ENCODE measurements at regions not wholly inside any gene's neighbourhood (a gene's known extent, or its start where the extent isn't known, plus 50 kb on each side); places are given as distances from the start of the nearest gene placed in this dataset.

GRCh38 chr12:92294676-92295440, 149.2 kb upstream of the BTG1 start:
- BruUV-seq (replicated peaks): no TSS peak
- Mint-ChIP-seq H3K27me3 (ENCODE audit: insufficient read depth, unreplicated experiment) (no peaks in the 10 kb centered on the region), H3K4me3 (ENCODE audit: unreplicated experiment) (no peak overlapping the region), H3K9me3 (ENCODE audit: unreplicated experiment) (no peaks in the 10 kb centered on the region), H3K36me3 (ENCODE audit: insufficient read depth, unreplicated experiment) (no peaks in the 10 kb centered on the region), H3K4me1 (ENCODE audit: low read depth, unreplicated experiment) (peaks cover 6% of the 10 kb centered on the region), H3K27ac (ENCODE audit: unreplicated experiment) (no peak overlapping the region)
- ChIA-PET CTCF (no interaction called here), POLR2A (no interaction called here)
- Histone ChIP-seq H3K4me1 (no peaks in the 10 kb centered on the region), H3K36me3 (ENCODE audit: control insufficient read depth, insufficient read depth, low read length) (no peaks in the 10 kb centered on the region), H3K27me3 (replicated peaks; ENCODE audit: control insufficient read depth, insufficient read depth, low read length) (no peaks in the 10 kb centered on the region), H3K4me3 (ENCODE audit: low read depth, low read length) (no peak overlapping the region), H3K9me3 (no peaks in the 10 kb centered on the region)
- intact Hi-C loops (cut with micrococcal nuclease; ENCODE audit: unreplicated experiment): no loop called here
- no peak for TF ChIP-seq CTCF (IDR thresholded peaks at IDR 0.05; ENCODE audit: insufficient read depth in 1 of 2, low read depth in 1 of 2, low read length in 1 of 2, severe bottlenecking in 1 of 2, unreplicated experiment in 1 of 2)
- DNase-seq: no peak

GRCh38 chr12:92292016-92292415, 146.4 kb upstream of the BTG1 start:
- Mint-ChIP-seq H3K4me1 (ENCODE audit: low read depth, unreplicated experiment) (peaks cover 6% of the 10 kb centered on the region), H3K27ac (ENCODE audit: unreplicated experiment) (no peak overlapping the region), H3K27me3 (ENCODE audit: insufficient read depth, unreplicated experiment) (no peaks in the 10 kb centered on the region), H3K9me3 (ENCODE audit: unreplicated experiment) (no peaks in the 10 kb centered on the region), H3K36me3 (ENCODE audit: insufficient read depth, unreplicated experiment) (no peaks in the 10 kb centered on the region), H3K4me3 (ENCODE audit: unreplicated experiment) (no peak overlapping the region)
- no peak for TF ChIP-seq CTCF (IDR thresholded peaks at IDR 0.05; ENCODE audit: insufficient read depth in 1 of 2, low read depth in 1 of 2, low read length in 1 of 2, severe bottlenecking in 1 of 2, unreplicated experiment in 1 of 2)
- Histone ChIP-seq H3K27me3 (replicated peaks; ENCODE audit: control insufficient read depth, insufficient read depth, low read length) (no peaks in the 10 kb centered on the region), H3K4me1 (no peaks in the 10 kb centered on the region), H3K4me3 (ENCODE audit: low read depth, low read length) (no peak overlapping the region), H3K9me3 (no peaks in the 10 kb centered on the region), H3K36me3 (ENCODE audit: control insufficient read depth, insufficient read depth, low read length) (no peaks in the 10 kb centered on the region)
- intact Hi-C loops (cut with micrococcal nuclease; ENCODE audit: unreplicated experiment): no loop called here
- no TSS peak for BruUV-seq (replicated peaks)
- ChIA-PET CTCF (no interaction called here), POLR2A (no interaction called here)
- DNase-seq: no peak

GRCh38 chr12:92290886-92291285, 145.2 kb upstream of the BTG1 start:
- no peak for TF ChIP-seq CTCF (IDR thresholded peaks at IDR 0.05; ENCODE audit: insufficient read depth in 1 of 2, low read depth in 1 of 2, low read length in 1 of 2, severe bottlenecking in 1 of 2, unreplicated experiment in 1 of 2)
- no peaks in the 10 kb centered on the region for H3K27me3 ChIP-seq (replicated peaks; ENCODE audit: control insufficient read depth, insufficient read depth, low read length)
- ChIA-PET POLR2A (no interaction called here), CTCF (no interaction called here)
- BruUV-seq (replicated peaks): no TSS peak
- Mint-ChIP-seq H3K27ac (ENCODE audit: unreplicated experiment) (no peak overlapping the region), H3K36me3 (ENCODE audit: insufficient read depth, unreplicated experiment) (no peaks in the 10 kb centered on the region), H3K27me3 (ENCODE audit: insufficient read depth, unreplicated experiment) (no peaks in the 10 kb centered on the region), H3K9me3 (ENCODE audit: unreplicated experiment) (no peaks in the 10 kb centered on the region), H3K4me1 (ENCODE audit: low read depth, unreplicated experiment) (peaks cover 6% of the 10 kb centered on the region), H3K4me3 (ENCODE audit: unreplicated experiment) (no peak overlapping the region)
- no peaks in the 10 kb centered on the region for H3K9me3 ChIP-seq
- no peaks in the 10 kb centered on the region for H3K4me1 ChIP-seq
- intact Hi-C loops (cut with micrococcal nuclease; ENCODE audit: unreplicated experiment): no loop called here
- H3K36me3 ChIP-seq (ENCODE audit: control insufficient read depth, insufficient read depth, low read length): no peaks in the 10 kb centered on the region
- no peak for DNase-seq
- H3K4me3 ChIP-seq (ENCODE audit: low read depth, low read length): no peak overlapping the region

Measured in Caco-2 (cell line).